HL-60/S4 (cell line): ENCODE measurements at regions not wholly inside any gene's neighbourhood (a gene's known extent, or its start where the extent isn't known, plus 50 kb on each side); places are given as distances from the start of the nearest gene placed in this dataset.

ENCODE experiments used
- in situ Hi-C: fragments of 300-500 bp; cut with MboI; formaldehyde crosslinking; loops from 2 replicates; pipeline ENCODE4 v1.14.3; 2022; ENCODE audit warnings: low sequenced_read_pairs

- in situ Hi-C loops: no loop called here
These were observed 113.9 kb upstream of the ZNF217 start for GRCh38 chr20:53707371-53708055.

- in situ Hi-C loops: no loop called here
These were observed 113.1 kb upstream of the ZNF217 start for GRCh38 chr20:53706466-53707370.

GRCh38 chr20:53706008-53706465 is 112.4 kb upstream of the ZNF217 start:
- in situ Hi-C loops: no loop called here

- in situ Hi-C loops: no loop called here
These were observed 109.0 kb upstream of the ZNF217 start for GRCh38 chr20:53702617-53703016.

- in situ Hi-C loops: loop anchor here (10.0 kb wide), 1 partner anchor 65 kb away; no protein-coding TSS in a partner anchor
These were observed 106.3 kb upstream of the ZNF217 start for GRCh38 chr20:53699906-53700305.

GRCh38 chr20:53699085-53699674 is 105.5 kb upstream of the ZNF217 start:
- in situ Hi-C loops: loop anchor here (10.0 kb wide), 1 partner anchor 64 kb away; no protein-coding TSS in a partner anchor

DNA sequence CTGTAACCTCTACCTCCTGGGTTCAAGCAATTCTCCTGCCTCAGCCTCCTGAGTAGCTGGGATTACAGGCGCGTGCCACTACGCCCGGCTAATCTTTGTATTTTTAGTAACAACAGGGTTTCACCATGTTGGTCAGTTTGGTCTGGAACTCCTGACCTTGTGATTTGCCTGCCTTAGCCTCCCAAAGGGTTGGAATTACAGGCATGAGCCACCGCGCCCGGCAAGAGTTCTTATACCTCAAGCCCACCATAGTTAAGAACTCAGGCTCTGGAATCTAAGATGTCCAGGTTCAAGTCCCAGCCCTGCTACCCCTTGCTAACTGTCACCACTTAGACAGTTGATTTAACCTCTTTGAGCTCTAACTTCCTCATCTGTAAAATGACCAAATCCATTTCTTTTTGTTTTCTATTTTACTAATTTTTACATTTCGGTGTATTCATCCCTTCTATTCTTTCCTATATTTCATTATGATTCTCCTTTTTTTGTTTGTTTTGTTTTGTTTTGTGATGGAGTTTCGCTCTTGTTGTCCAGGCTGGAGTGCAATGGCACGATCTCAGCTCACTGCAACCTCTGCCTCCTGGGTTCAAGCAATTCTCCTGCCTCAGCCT is 104.8 kb upstream of the ZNF217 start:
- in situ Hi-C loops: loop anchor here (10.0 kb wide), 1 partner anchor 64 kb away; no protein-coding TSS in a partner anchor

DNA sequence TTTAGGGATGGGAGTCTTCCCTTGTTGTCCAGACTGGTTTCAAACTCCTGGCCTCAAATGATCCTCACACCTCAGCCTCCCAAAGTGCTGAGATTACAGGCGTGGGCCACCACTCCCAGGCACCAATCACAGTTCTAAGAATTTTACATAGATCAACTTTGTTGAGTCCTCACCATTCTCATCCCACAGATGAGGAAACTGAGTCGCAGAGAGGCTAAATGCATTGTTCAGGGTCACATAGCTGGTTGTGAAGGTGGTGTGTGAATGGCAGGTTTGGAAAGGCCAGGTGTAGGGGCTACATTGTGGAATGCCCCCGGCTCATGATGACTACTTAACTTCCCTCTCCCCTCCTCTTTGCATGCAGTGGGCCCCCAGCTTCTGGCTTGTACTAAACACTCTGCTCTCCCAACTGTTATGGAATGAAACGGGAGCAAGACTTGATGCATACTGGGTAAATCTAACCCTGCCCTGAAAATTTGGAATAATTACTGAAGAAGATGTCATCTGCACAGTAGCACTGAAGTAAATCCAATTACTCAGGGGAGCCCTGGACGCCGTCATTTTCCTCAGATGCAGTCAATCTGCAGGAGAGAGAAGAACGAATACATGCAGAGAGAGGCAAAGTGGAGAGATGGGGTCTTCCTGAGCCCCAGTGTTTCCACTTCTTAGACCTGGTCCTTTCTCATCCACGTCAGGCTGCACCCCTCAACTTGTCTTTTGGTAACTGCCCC is 102.3 kb upstream of the ZNF217 start:
- in situ Hi-C loops: loop anchor here (10.0 kb wide), 1 partner anchor 61 kb away; no protein-coding TSS in a partner anchor

DNA sequence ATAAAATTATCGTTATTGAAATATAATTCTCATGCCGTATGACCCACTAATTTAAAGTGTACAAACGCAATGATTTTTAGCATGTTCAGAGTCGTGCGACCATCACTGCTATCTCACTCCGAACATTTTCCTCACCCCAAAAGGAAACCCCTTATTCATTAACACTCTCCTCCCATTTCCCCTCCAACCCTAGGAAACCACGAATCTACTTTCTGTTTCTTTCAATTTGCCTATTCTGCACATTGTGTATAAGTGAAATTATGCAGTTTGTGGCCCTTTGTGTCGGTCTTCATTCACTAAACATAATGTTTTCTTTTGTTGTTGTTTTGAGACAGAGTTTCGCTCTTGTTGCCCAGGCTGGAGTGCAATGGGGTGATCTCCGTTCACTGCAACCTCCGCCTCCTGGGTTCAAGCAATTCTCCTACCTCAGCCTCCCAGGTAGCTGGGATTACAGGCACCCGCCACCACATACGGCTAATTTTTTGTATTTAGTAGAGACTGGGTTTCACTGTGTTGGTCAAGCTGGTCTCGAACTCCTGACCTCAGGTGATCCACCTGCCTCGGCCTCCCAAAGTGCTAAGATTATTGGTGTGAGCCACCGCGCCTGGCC is 99.7 kb upstream of the ZNF217 start:
- in situ Hi-C loops: loop anchor here (10.0 kb wide), 1 partner anchor 59 kb away; no protein-coding TSS in a partner anchor

- in situ Hi-C loops: loop anchor here (10.0 kb wide), 1 partner anchor 58 kb away; no protein-coding TSS in a partner anchor
These were observed 98.9 kb upstream of the ZNF217 start for GRCh38 chr20:53692465-53693067.

- in situ Hi-C loops: loop anchor here (10.0 kb wide), 1 partner anchor 57 kb away; no protein-coding TSS in a partner anchor
These were observed 98.2 kb upstream of the ZNF217 start for GRCh38 chr20:53691811-53692192.

- in situ Hi-C loops: loop anchor here (10.0 kb wide), 1 partner anchor 56 kb away; no protein-coding TSS in a partner anchor
These were observed 97.6 kb upstream of the ZNF217 start for GRCh38 chr20:53691060-53691810.

DNA sequence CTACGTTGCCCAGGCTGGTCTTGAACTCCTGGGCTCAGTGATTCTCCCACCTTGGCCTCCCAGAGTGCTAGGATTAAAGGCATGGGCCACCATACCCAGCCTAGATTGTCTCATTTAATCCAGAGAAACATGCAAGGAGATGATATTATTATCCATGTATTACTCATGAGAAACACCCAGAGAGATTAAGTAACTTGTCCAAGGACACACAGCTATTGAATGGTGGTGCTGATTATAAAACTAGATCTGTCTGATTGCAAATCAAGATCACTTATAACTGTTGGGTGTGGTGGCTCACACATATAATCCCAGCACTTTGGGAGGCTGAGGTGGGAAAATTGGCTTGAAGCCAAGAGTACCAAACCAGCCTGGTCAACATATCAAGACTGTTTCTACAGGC is 94.4 kb upstream of the ZNF217 start:
- in situ Hi-C loops: no loop called here

DNA sequence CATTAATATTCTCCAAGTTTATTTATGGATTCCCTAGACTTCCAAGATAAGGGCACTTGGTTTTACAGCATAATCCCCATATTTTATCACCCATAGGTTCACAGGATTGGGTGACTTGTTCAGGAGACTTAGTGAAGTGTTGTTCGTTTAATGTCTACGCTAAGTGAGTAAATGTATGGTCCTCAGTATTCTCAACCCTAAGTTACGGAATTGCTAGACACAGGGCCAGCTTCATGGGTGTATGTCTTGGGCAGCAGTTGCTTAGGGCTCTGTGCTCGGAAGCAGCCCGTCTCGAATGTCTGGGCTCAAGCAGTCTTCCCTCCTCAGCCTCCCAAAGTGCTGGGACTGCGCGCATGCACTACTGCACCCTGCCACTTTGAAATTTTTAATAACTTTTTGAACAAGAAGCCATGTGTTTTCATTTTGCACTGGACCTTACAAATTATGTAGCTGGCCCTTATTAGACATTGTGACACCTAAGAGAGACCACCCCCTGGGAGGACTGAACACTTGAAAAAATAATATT is 91.5 kb upstream of the ZNF217 start:
- in situ Hi-C loops: no loop called here

DNA sequence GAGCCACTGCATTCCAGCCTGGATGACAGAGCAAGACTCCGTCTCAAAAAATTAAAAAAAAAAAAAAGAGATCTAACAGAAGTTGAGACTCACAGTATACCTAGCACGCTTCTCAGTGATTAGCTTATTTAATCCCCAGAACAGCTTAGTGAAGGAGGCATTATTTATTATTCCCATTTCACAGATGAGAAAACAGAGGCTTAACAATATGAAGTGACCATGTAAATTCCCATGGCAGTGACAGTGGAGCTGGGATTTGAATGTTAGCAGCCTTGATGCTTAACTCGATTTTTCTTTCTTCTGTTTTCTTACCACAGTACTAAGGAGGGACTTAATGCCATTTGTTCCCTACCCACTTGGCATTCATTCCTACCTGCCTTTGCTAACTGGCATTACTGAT is 89.9 kb upstream of the ZNF217 start:
- in situ Hi-C loops: no loop called here

DNA sequence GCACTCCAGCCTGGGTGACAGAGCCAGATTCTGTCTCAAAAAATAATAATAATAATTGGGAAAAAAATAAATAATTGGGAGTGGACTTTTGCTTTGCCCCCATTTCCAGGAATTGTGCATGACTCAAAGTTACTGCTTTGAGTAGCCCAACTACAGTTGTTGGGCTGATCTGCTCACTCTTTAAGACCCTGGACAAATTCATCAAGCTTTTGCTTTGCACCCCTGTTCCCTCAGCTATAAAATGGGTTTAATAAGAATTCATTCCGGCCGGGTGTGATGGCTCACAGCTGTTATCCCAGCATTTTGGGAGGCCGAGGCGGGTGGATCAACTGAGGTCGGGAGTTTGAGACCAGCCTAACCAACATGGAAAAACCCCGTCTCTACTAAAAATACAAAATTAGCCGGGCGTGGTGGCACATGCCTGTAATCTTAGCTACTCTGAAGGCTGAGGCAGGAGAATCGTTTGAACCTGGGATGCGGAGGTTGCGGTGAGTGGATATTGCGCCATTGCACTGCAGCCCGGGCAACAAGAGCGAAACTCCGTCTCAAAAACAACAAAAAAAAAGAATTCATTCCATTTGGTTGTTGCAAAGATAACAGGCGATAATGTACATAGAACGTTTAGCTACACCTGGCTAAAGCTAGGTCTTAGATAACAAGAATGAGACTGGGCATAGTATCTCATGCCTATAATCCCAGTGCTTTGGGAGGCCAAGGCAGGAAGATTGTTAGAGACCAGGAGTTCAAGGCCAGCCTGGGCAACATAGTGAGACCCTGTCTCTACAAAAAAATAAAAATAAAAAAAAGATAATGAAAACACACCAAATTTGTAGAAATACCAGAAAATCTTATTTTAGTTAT is 87.9 kb upstream of the ZNF217 start:
- in situ Hi-C loops: no loop called here

GRCh38 chr20:53679597-53680309 is 86.1 kb upstream of the ZNF217 start:
- in situ Hi-C loops: no loop called here
